ENCODE measurements at regions not wholly inside any gene's neighbourhood (a gene's known extent, or its start where the extent isn't known, plus 50 kb on each side); places are given as distances from the start of the nearest gene placed in this dataset.

DNA sequence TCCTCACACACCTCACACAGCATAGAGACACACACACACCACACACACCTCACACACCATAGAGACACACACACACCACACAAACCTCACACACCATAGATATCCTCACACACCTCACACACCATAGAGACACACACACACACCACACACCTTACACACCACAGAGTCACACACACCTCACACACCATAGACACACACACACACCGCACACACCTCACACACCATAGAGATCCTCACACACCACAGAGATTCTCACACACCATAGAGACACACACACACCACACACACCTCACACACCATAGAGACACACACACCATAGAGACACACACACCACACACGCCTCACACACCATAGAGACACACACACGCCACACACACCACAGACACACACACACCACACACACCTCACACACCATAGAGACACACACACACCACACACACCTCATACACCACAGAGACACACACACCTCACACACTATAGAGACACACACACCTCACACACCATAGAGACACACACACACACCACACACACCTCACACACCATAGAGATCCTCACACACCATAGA, 270.6 kb downstream of the CYRIA start:
- Histone ChIP-seq H3K27ac (ENCODE audit: low read length in 2 of 2) (no peak overlapping the region), H3K36me3 (replicated peaks in 1 of 2; ENCODE audit: control extremely low read depth in 1 of 2, control insufficient read depth in 1 of 2, extremely low read depth in 1 of 2, insufficient read depth in 2 of 2, low read length in 1 of 2) (no peaks in the 10 kb centered on the region), H3K4me2 (replicated peaks; ENCODE audit: low read depth, low read length, poor library complexity, severe bottlenecking) (no peak overlapping the region), H3K9ac (ENCODE audit: low read length) (no peak overlapping the region), H3K9me3 (ENCODE audit: control extremely low read depth in 1 of 3, control insufficient read depth in 2 of 3, insufficient read depth in 1 of 3, low read length in 2 of 3) (peaks cover 0 to 7% (median 0%) of the 10 kb centered on the region in 3 donors), H3K4me3 (ENCODE audit: control extremely low read depth in 1 of 5, extremely low read depth in 1 of 5, insufficient read depth in 1 of 5, low read depth in 2 of 5, low read length in 4 of 5) (no peak overlapping the region), H4K20me1 (ENCODE audit: control insufficient read depth, insufficient read depth, low read length, poor library complexity, severe bottlenecking) (no peaks in the 10 kb centered on the region), H3K27me3 (replicated peaks in 1 of 4; ENCODE audit: control extremely low read depth in 1 of 4, control insufficient read depth in 3 of 4, insufficient read depth in 4 of 4, low read length in 3 of 4) (no peaks in the 10 kb centered on the region), H3K4me1 (ENCODE audit: control insufficient read depth in 2 of 2, insufficient read depth in 2 of 2, low read length in 2 of 2) (no peaks in the 10 kb centered on the region), H3K79me2 (ENCODE audit: control insufficient read depth, insufficient read depth, low read length) (no peaks in the 10 kb centered on the region), H2AFZ (ENCODE audit: insufficient read depth, low read depth, low read length, poor library complexity, severe bottlenecking) (no peak overlapping the region)
- ATAC-seq (ENCODE audit: low read depth) (no peak), DNase-seq (no peak)
- Mint-ChIP-seq H3K27me3 (no peaks in the 10 kb centered on the region), H3K9me3 (ENCODE audit: insufficient read depth) (no peaks in the 10 kb centered on the region), H3K4me3 (no peak overlapping the region), H3K4me1 (no peaks in the 10 kb centered on the region), H3K27ac (no peak overlapping the region)
- POLR2A ChIA-PET = no interaction called here
- intact Hi-C loops (cut with micrococcal nuclease) = no loop called here
- TF ChIP-seq, protein P1, sequence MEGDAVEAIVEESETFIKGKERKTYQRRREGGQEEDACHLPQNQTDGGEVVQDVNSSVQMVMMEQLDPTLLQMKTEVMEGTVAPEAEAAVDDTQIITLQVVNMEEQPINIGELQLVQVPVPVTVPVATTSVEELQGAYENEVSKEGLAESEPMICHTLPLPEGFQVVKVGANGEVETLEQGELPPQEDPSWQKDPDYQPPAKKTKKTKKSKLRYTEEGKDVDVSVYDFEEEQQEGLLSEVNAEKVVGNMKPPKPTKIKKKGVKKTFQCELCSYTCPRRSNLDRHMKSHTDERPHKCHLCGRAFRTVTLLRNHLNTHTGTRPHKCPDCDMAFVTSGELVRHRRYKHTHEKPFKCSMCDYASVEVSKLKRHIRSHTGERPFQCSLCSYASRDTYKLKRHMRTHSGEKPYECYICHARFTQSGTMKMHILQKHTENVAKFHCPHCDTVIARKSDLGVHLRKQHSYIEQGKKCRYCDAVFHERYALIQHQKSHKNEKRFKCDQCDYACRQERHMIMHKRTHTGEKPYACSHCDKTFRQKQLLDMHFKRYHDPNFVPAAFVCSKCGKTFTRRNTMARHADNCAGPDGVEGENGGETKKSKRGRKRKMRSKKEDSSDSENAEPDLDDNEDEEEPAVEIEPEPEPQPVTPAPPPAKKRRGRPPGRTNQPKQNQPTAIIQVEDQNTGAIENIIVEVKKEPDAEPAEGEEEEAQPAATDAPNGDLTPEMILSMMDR (IDR thresholded peaks at IDR 0.05) = no peak
- TF ChIP-seq EZH2 (IDR thresholded peaks at IDR 0.05; ENCODE audit: borderline replicate concordance, insufficient read depth, low read depth, low read length, poor library complexity, severe bottlenecking) = no peak
- 46% methylated on average over 3 of the region's 3 CpGs for WGBS (ENCODE audit: insufficient coverage)
- CTCF ChIA-PET = no interaction called here

DNA sequence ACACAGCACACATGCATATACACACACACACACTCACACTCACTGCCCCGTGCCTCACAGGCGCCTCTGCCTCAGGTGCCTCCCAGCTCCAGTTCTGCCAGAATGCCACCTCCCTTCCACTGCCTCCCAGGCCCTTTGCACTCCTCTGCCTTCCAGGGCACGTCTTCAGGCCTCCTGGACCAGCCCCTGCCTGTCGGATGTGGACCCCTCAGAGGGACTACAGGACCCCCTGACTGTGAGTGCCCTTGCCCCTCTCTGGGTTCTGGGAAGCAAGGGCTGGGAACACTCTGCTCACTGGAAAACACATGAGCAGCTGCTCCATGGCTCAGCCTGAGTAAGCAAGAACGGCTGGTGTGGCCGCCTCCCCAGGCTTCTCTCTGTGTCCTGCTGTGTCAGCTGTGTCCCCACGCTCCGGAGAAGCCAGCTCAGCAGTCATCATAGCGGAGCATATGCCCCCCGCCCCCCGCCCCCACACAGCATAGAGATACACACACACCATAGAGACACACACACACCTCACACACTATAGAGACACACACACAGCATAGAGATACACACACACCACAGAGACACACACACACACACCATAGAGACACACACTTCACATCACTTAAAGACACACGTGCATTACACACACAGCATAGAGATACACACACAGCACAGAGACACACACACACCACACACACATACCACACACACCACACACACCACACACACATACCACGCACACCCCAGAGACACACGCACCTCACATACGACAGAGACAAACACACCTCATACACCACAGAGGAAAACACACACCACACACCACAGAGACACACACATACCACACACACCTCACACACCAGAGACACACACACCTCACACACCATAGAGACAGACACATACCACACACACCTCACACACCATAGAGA, 271.3 kb downstream of the CYRIA start:
- DNase-seq = no peak
- no peaks in the 10 kb centered on the region for H3K27me3 ChIP-seq (replicated peaks in 1 of 4; ENCODE audit: control extremely low read depth in 1 of 4, control insufficient read depth in 3 of 4, insufficient read depth in 4 of 4, low read length in 3 of 4)
- ATAC-seq (ENCODE audit: low read depth) = no peak
- no peak for TF ChIP-seq EZH2 (IDR thresholded peaks at IDR 0.05; ENCODE audit: borderline replicate concordance, insufficient read depth, low read depth, low read length, poor library complexity, severe bottlenecking)
- TF ChIP-seq, protein P1 (IDR thresholded peaks at IDR 0.05) = no peak
- no peaks in the 10 kb centered on the region for H3K4me1 ChIP-seq (ENCODE audit: control insufficient read depth in 2 of 2, insufficient read depth in 2 of 2, low read length in 2 of 2)
- Mint-ChIP-seq H3K27me3 (no peaks in the 10 kb centered on the region), H3K4me1 (no peaks in the 10 kb centered on the region), H3K9me3 (ENCODE audit: insufficient read depth) (no peaks in the 10 kb centered on the region), H3K4me3 (no peak overlapping the region), H3K27ac (no peak overlapping the region)
- intact Hi-C loops (cut with micrococcal nuclease) = no loop called here
- POLR2A ChIA-PET = no interaction called here
- no peak overlapping the region for H3K4me3 ChIP-seq (ENCODE audit: control extremely low read depth in 1 of 5, extremely low read depth in 1 of 5, insufficient read depth in 1 of 5, low read depth in 2 of 5, low read length in 4 of 5)
- CTCF ChIA-PET = no interaction called here
- H3K79me2 ChIP-seq (ENCODE audit: control insufficient read depth, insufficient read depth, low read length) = no peaks in the 10 kb centered on the region
- H3K4me2 ChIP-seq (replicated peaks; ENCODE audit: low read depth, low read length, poor library complexity, severe bottlenecking) = no peak overlapping the region
- no peaks in the 10 kb centered on the region for H3K36me3 ChIP-seq (replicated peaks in 1 of 2; ENCODE audit: control extremely low read depth in 1 of 2, control insufficient read depth in 1 of 2, extremely low read depth in 1 of 2, insufficient read depth in 2 of 2, low read length in 1 of 2)
- H3K9me3 ChIP-seq (ENCODE audit: control extremely low read depth in 1 of 3, control insufficient read depth in 2 of 3, insufficient read depth in 1 of 3, low read length in 2 of 3) = peaks cover 0 to 7% (median 0%) of the 10 kb centered on the region in 3 donors
- 89% methylated on average over 15 of the region's 15 CpGs for WGBS (ENCODE audit: insufficient coverage)
- no peak overlapping the region for H2AFZ ChIP-seq (ENCODE audit: insufficient read depth, low read depth, low read length, poor library complexity, severe bottlenecking)
- H3K9ac ChIP-seq (ENCODE audit: low read length) = no peak overlapping the region
- H4K20me1 ChIP-seq (ENCODE audit: control insufficient read depth, insufficient read depth, low read length, poor library complexity, severe bottlenecking) = no peaks in the 10 kb centered on the region
- H3K27ac ChIP-seq (ENCODE audit: low read length in 2 of 2) = no peak overlapping the region

All from B cell (primary cell).